MM.1S (cell line): ENCODE measurements at regions not wholly inside any gene's neighbourhood (a gene's known extent, or its start where the extent isn't known, plus 50 kb on each side); places are given as distances from the start of the nearest gene placed in this dataset.

Source experiments
- DNase-seq: peaks from one replicate; pipeline ENCODE4 v3.0.0-alpha.2; 2015
- H2AFZ ChIP-seq: fragments of 300-600 bp; sonication (generic); 2 replicates; pipeline ENCODE4 v1.6.0; 2016; ENCODE audit warnings: antibody characterized with exemption, low read length
- H3F3A ChIP-seq: fragments of 300-600 bp; sonication (generic); 2 replicates; pipeline ENCODE4 v1.6.1; 2016; ENCODE audit warnings: mild to moderate bottlenecking, antibody characterized with exemption, low read length, moderate library complexity, mixed read lengths; ENCODE audit not compliant: insufficient read depth
- H3K27ac ChIP-seq: fragments of 300-600 bp; sonication (generic); 2 replicates; pipeline ENCODE4 v1.5.1; 2016; ENCODE audit warnings: mild to moderate bottlenecking, low read length
- H3K27me3 ChIP-seq: fragments of 300-600 bp; sonication (generic); replicated peaks from 2 replicates; pipeline ENCODE4 v1.6.0; 2016; ENCODE audit warnings: low read length; ENCODE audit not compliant: insufficient read depth
- H3K36me3 ChIP-seq: fragments of 300-600 bp; sonication (generic); replicated peaks from 2 replicates; pipeline ENCODE4 v1.6.1; 2016; ENCODE audit warnings: mild to moderate bottlenecking, low read length, mixed read lengths; ENCODE audit not compliant: insufficient read depth
- H3K4me1 ChIP-seq: fragments of 300-600 bp; sonication (generic); 2 replicates; pipeline ENCODE4 v1.6.1; 2016; ENCODE audit warnings: low read length, mixed read lengths
- H3K4me2 ChIP-seq: fragments of 300-600 bp; sonication (generic); 2 replicates; pipeline ENCODE4 v1.6.0; 2016; ENCODE audit warnings: low read depth, low read length
- H3K4me3 ChIP-seq: fragments of 300-600 bp; sonication (generic); 2 replicates; pipeline ENCODE4 v1.5.1; 2016; ENCODE audit warnings: low read length, mixed read lengths
- H3K79me2 ChIP-seq: fragments of 300-600 bp; sonication (generic); 2 replicates; pipeline ENCODE4 v1.6.1; 2016; ENCODE audit warnings: mixed run types, low read length, mixed read lengths
- H3K9ac ChIP-seq: fragments of 300-600 bp; sonication (generic); 2 replicates; pipeline ENCODE4 v1.6.1; 2016; ENCODE audit warnings: low read length, mixed read lengths
- H3K9me2 ChIP-seq: fragments of 300-600 bp; sonication (generic); replicated peaks from 2 replicates; pipeline ENCODE4 v1.6.1; 2016; ENCODE audit warnings: mild to moderate bottlenecking, low read length, mixed read lengths; ENCODE audit not compliant: insufficient read depth
- H3K9me3 ChIP-seq: fragments of 300-600 bp; sonication (generic); replicated peaks from 2 replicates; pipeline ENCODE4 v1.6.1; 2016; ENCODE audit warnings: mild to moderate bottlenecking, low read length, mixed read lengths; ENCODE audit not compliant: insufficient read depth
- H4K20me1 ChIP-seq: fragments of 300-600 bp; sonication (generic); 2 replicates; pipeline ENCODE4 v1.6.1; 2016; ENCODE audit warnings: mild to moderate bottlenecking, low read length, moderate library complexity, mixed read lengths; ENCODE audit not compliant: insufficient read depth
- EZH2 ChIP-seq: fragments of 300-600 bp; sonication (generic); optimal IDR thresholded peaks from 2 replicates; pipeline ENCODE3; 2017; ENCODE audit warnings: low read depth, mild to moderate bottlenecking, antibody characterized with exemption, low read length, mixed read lengths
- EZH2phosphoT487 ChIP-seq: fragments of 300-600 bp; sonication (generic); IDR thresholded peaks from 2 replicates; pipeline ENCODE4 v1.6.1; 2018; ENCODE audit warnings: antibody characterized with exemption, low read length
- TF ChIP-seq, protein P1 (sequence below): fragments of 300-600 bp; sonication (generic); IDR thresholded peaks from 2 replicates; pipeline ENCODE4 v1.5.1; 2016; ENCODE audit warnings: antibody characterized with exemption, low read length, mixed read lengths

GRCh38 chr20:21607971-21608725 lies 94.3 kb upstream of the NKX2-2 start:
- Histone ChIP-seq H4K20me1 (no peaks in the 10 kb centered on the region), H3K9me3 (no peaks in the 10 kb centered on the region), H3K79me2 (no peaks in the 10 kb centered on the region), H3K4me2 (no peak overlapping the region), H3K4me3 (no peak overlapping the region), H3K36me3 (no peaks in the 10 kb centered on the region), H3K4me1 (no peaks in the 10 kb centered on the region), H3K27me3 (no peaks in the 10 kb centered on the region), H3K9me2 (no peaks in the 10 kb centered on the region), H3F3A (no peaks in the 10 kb centered on the region), H2AFZ (no peak overlapping the region), H3K9ac (no peak overlapping the region), H3K27ac (no peak overlapping the region)
- DNase-seq, result no peak
- no peak for TF ChIP-seq EZH2phosphoT487
- TF ChIP-seq, protein P1, sequence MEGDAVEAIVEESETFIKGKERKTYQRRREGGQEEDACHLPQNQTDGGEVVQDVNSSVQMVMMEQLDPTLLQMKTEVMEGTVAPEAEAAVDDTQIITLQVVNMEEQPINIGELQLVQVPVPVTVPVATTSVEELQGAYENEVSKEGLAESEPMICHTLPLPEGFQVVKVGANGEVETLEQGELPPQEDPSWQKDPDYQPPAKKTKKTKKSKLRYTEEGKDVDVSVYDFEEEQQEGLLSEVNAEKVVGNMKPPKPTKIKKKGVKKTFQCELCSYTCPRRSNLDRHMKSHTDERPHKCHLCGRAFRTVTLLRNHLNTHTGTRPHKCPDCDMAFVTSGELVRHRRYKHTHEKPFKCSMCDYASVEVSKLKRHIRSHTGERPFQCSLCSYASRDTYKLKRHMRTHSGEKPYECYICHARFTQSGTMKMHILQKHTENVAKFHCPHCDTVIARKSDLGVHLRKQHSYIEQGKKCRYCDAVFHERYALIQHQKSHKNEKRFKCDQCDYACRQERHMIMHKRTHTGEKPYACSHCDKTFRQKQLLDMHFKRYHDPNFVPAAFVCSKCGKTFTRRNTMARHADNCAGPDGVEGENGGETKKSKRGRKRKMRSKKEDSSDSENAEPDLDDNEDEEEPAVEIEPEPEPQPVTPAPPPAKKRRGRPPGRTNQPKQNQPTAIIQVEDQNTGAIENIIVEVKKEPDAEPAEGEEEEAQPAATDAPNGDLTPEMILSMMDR, result no peak
- TF ChIP-seq EZH2, result no peak

DNA sequence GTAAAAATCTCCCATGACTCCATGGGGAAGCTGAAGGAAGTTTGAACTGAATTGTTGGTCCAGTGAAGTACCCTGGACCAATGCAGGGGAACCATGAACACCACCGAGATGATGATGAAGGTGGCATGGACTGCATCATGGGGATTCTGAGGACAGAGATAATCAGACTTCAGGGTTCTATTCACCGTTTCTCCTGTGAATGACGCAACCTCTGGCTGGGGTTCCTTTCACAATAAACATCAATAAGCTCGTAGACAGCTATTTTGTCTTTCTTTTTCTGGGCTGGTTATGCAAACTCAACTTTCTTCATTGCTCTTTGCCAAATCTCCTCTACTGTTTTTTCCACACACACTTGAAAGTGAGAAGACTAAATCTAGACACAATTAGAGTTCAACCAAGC lies 87.9 kb upstream of the NKX2-2 start:
- DNase-seq, result no peak
- Histone ChIP-seq H4K20me1 (no peaks in the 10 kb centered on the region), H3K9ac (no peak overlapping the region)

GRCh38 chr20:21586682-21587081 lies 72.8 kb upstream of the NKX2-2 start:
- no peaks in the 10 kb centered on the region for H3K4me1 ChIP-seq
- H2AFZ ChIP-seq, result no peak overlapping the region
- no peaks in the 10 kb centered on the region for H3K36me3 ChIP-seq
- no peaks in the 10 kb centered on the region for H3K79me2 ChIP-seq
- TF ChIP-seq EZH2phosphoT487 (no peak), EZH2 (no peak)
- TF ChIP-seq, protein P1, result no peak
- no peaks in the 10 kb centered on the region for H3K9me2 ChIP-seq
- no peak for DNase-seq
- no peaks in the 10 kb centered on the region for H3F3A ChIP-seq
- H3K27ac ChIP-seq, result no peak overlapping the region
- no peak overlapping the region for H3K4me3 ChIP-seq
- H3K4me2 ChIP-seq, result no peak overlapping the region
- H3K9ac ChIP-seq, result no peak overlapping the region
- H3K9me3 ChIP-seq, result no peaks in the 10 kb centered on the region
- H4K20me1 ChIP-seq, result no peaks in the 10 kb centered on the region
- H3K27me3 ChIP-seq, result no peaks in the 10 kb centered on the region

More for the DNA sequence above, 87.9 kb upstream of the NKX2-2 start:
- TF ChIP-seq EZH2, result no peak
- no peak for TF ChIP-seq EZH2phosphoT487
- TF ChIP-seq, protein P1, result no peak
- Histone ChIP-seq H3K36me3 (no peaks in the 10 kb centered on the region), H3K79me2 (no peaks in the 10 kb centered on the region), H3K4me1 (no peaks in the 10 kb centered on the region), H3K27me3 (no peaks in the 10 kb centered on the region), H3K4me2 (no peak overlapping the region), H2AFZ (no peak overlapping the region), H3K9me2 (no peaks in the 10 kb centered on the region), H3F3A (no peaks in the 10 kb centered on the region), H3K27ac (no peak overlapping the region), H3K9me3 (no peaks in the 10 kb centered on the region; the same call in 1 of the 2 replicates), H3K4me3 (no peak overlapping the region)
